ENCODE measurements at regions not wholly inside any gene's neighbourhood (a gene's known extent, or its start where the extent isn't known, plus 50 kb on each side); places are given as distances from the start of the nearest gene placed in this dataset.

DNA sequence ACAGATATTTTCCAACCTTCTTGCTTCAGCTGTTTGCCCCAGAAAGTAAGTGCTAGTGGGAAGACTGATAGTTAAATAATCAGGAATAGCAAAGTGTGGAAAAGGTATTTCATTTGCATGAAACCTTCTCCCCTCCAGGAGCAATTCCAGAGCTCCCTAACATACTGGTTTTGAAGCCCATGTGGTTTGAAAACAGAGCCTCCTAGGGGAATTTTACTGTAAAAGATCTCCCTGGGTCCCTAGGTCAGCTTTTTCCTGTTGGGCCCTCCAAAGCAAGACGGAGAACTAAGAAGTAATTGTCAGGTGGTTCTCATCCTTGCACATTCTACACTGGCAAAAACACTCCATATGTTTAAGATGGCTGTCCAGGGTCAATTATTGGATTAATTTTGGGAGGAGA lies 218.7 kb upstream of the FOXD3 start:
- TF ChIP-seq, protein P1, sequence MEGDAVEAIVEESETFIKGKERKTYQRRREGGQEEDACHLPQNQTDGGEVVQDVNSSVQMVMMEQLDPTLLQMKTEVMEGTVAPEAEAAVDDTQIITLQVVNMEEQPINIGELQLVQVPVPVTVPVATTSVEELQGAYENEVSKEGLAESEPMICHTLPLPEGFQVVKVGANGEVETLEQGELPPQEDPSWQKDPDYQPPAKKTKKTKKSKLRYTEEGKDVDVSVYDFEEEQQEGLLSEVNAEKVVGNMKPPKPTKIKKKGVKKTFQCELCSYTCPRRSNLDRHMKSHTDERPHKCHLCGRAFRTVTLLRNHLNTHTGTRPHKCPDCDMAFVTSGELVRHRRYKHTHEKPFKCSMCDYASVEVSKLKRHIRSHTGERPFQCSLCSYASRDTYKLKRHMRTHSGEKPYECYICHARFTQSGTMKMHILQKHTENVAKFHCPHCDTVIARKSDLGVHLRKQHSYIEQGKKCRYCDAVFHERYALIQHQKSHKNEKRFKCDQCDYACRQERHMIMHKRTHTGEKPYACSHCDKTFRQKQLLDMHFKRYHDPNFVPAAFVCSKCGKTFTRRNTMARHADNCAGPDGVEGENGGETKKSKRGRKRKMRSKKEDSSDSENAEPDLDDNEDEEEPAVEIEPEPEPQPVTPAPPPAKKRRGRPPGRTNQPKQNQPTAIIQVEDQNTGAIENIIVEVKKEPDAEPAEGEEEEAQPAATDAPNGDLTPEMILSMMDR (IDR thresholded peaks at IDR 0.05) = no peak
- TF ChIP-seq POLR2A (IDR thresholded peaks at IDR 0.05) = no peak

Data from body of pancreas (tissue), 4 donors.